ENCODE measurements at regions not wholly inside any gene's neighbourhood (a gene's known extent, or its start where the extent isn't known, plus 50 kb on each side); places are given as distances from the start of the nearest gene placed in this dataset.

GRCh38 chr22:48310289-48310688 lies 1517.4 kb downstream of the BRD1 start:
- no peak overlapping the region for H3K4me2 ChIP-seq (ENCODE audit: low read length)
- BruUV-seq (replicated peaks), result no TSS peak
- CTCF ChIA-PET, result no interaction called here
- no peak overlapping the region for H3K27ac ChIP-seq (ENCODE audit: low read depth, low read length)
- H3K9me2 ChIP-seq (ENCODE audit: insufficient read depth), result no peaks in the 10 kb centered on the region
- no peak for DNase-seq (ENCODE audit: low read depth, low spot score)
- no peaks in the 10 kb centered on the region for H3K36me3 ChIP-seq (ENCODE audit: control insufficient read depth in 1 of 2, insufficient read depth in 2 of 2, low read length in 2 of 2)
- H3K9me3 ChIP-seq (ENCODE audit: control insufficient read depth in 1 of 2, insufficient read depth in 1 of 2, low read depth in 1 of 2, low read length in 2 of 2), result peaks cover 0 to 7% of the 10 kb centered on the region in 2 experiments; a peak in 2 of 4 replicates
- intact Hi-C loops (cut with micrococcal nuclease), result no loop called here
- H3K79me2 ChIP-seq (ENCODE audit: insufficient read depth, low read length), result no peaks in the 10 kb centered on the region
- no peak overlapping the region for H2AFZ ChIP-seq (ENCODE audit: low read depth, low read length, poor library complexity, severe bottlenecking)
- no peaks in the 10 kb centered on the region for H4K20me1 ChIP-seq (ENCODE audit: insufficient read depth)
- POLR2A ChIA-PET, result no interaction called here
- ATAC-seq, result no peak
- no peaks in the 10 kb centered on the region for H3K4me1 ChIP-seq (ENCODE audit: control insufficient read depth in 1 of 2, insufficient read depth in 2 of 2, low read length in 2 of 2)
- RAD21 ChIA-PET (ENCODE audit: low non-redundant PET in 1 of 2, low total read pairs in 2 of 2, uncharacterized antibody in 2 of 2, unreplicated experiment in 2 of 2), result no interaction called here
- H3K27me3 ChIP-seq (ENCODE audit: insufficient read depth, low read length), result no peaks in the 10 kb centered on the region
- no peak overlapping the region for H3K4me3 ChIP-seq (replicated peaks in 1 of 2; ENCODE audit: low read depth in 1 of 2, low read length in 2 of 2)
- TF ChIP-seq SRF (IDR thresholded peaks at IDR 0.05; ENCODE audit: low read depth), result no peak
- no peak overlapping the region for H3K9ac ChIP-seq (ENCODE audit: low read length)

- Histone ChIP-seq H3K79me2 (ENCODE audit: insufficient read depth, low read length) (no peaks in the 10 kb centered on the region), H3K9me2 (ENCODE audit: insufficient read depth) (no peaks in the 10 kb centered on the region), H3K4me2 (ENCODE audit: low read length) (no peak overlapping the region), H3K27ac (ENCODE audit: low read depth, low read length) (no peak overlapping the region), H3K4me1 (ENCODE audit: control insufficient read depth in 1 of 2, insufficient read depth in 2 of 2, low read length in 2 of 2) (no peaks in the 10 kb centered on the region), H3K9ac (ENCODE audit: low read length) (no peak overlapping the region), H3K4me3 (replicated peaks in 1 of 2; ENCODE audit: low read depth in 1 of 2, low read length in 2 of 2) (no peak overlapping the region), H3K36me3 (ENCODE audit: control insufficient read depth in 1 of 2, insufficient read depth in 2 of 2, low read length in 2 of 2) (no peaks in the 10 kb centered on the region), H3K27me3 (ENCODE audit: insufficient read depth, low read length) (no peaks in the 10 kb centered on the region), H4K20me1 (ENCODE audit: insufficient read depth) (no peaks in the 10 kb centered on the region), H2AFZ (ENCODE audit: low read depth, low read length, poor library complexity, severe bottlenecking) (no peak overlapping the region), H3K9me3 (ENCODE audit: control insufficient read depth in 1 of 2, insufficient read depth in 1 of 2, low read depth in 1 of 2, low read length in 2 of 2) (peaks cover 0 to 5% of the 10 kb centered on the region in 2 experiments; a peak in 2 of 4 replicates)
- CTCF ChIA-PET, result no interaction called here
- DNase-seq (ENCODE audit: low read depth, low spot score), result no peak
- POLR2A ChIA-PET, result no interaction called here
- no peak for ATAC-seq
- intact Hi-C loops (cut with micrococcal nuclease), result no loop called here
- RAD21 ChIA-PET (ENCODE audit: low non-redundant PET in 1 of 2, low total read pairs in 2 of 2, uncharacterized antibody in 2 of 2, unreplicated experiment in 2 of 2), result no interaction called here
- no TSS peak for BruUV-seq (replicated peaks)
- TF ChIP-seq JUND (IDR thresholded peaks at IDR 0.05) (no peak), REST (IDR thresholded peaks at IDR 0.05; ENCODE audit: low read depth) (no peak), POLR2AphosphoS5 (IDR thresholded peaks at IDR 0.05; ENCODE audit: low read depth, low read length) (no peak), CEBPB (IDR thresholded peaks at IDR 0.05; ENCODE audit: low read depth) (no peak), YY1 (IDR thresholded peaks at IDR 0.05; ENCODE audit: extremely low read depth, insufficient replicate concordance, low read depth, low read length) (no peak)
Measured at GRCh38 chr22:48309836-48310235, 1517.8 kb downstream of the BRD1 start.
